ENCODE measurements at regions not wholly inside any gene's neighbourhood (a gene's known extent, or its start where the extent isn't known, plus 50 kb on each side); places are given as distances from the start of the nearest gene placed in this dataset.

- ChIA-PET CTCF (no interaction called here), POLR2A (ENCODE audit: unreplicated experiment) (no interaction called here)
- no peak for DNase-seq
- Histone ChIP-seq H3K4me3 (ENCODE audit: low read length) (no peak overlapping the region), H3K9ac (ENCODE audit: low read length) (no peak overlapping the region), H3K27ac (ENCODE audit: low read length) (no peak overlapping the region), H2AFZ (ENCODE audit: low read length) (no peak overlapping the region), H3K9me2 (replicated peaks; ENCODE audit: low read length) (no peaks in the 10 kb centered on the region), H3K4me1 (ENCODE audit: insufficient read depth, low read length) (0 out of 2 replicates have a peak, but pooled peaks cover 5% of the 10 kb centered on the region), H3K36me3 (ENCODE audit: low read depth, low read length) (no peaks in the 10 kb centered on the region), H3K9me3 (ENCODE audit: low read length) (no peaks in the 10 kb centered on the region), H4K20me1 (ENCODE audit: low read length) (no peaks in the 10 kb centered on the region), H3F3A (ENCODE audit: low read length, unreplicated experiment) (no peaks in the 10 kb centered on the region), H3K4me2 (ENCODE audit: low read length) (no peak overlapping the region), H3K79me2 (ENCODE audit: low read length) (no peaks in the 10 kb centered on the region), H3K27me3 (ENCODE audit: low read length) (peaks cover 92% of the 10 kb centered on the region)
- no peak for ATAC-seq
- TF ChIP-seq EZH2phosphoT487 (IDR thresholded peaks at IDR 0.05; ENCODE audit: borderline replicate concordance, low read length), result no peak
- no peak for TF ChIP-seq CTCF (conservative IDR thresholded peaks at IDR 0.05; ENCODE audit: low read depth, low read length)
- no peak for TF ChIP-seq EZH2 (IDR thresholded peaks at IDR 0.05; ENCODE audit: low read length, unreplicated experiment)
- intact Hi-C loops (cut with micrococcal nuclease), result no loop called here
- no TSS peak for BruUV-seq (replicated peaks)
Observed at GRCh38 chr17:79469646-79470045, 141.2 kb downstream of the RBFOX3 start.

- Histone ChIP-seq H3K9me2 (replicated peaks; ENCODE audit: low read length) (no peaks in the 10 kb centered on the region), H3K79me2 (ENCODE audit: low read length) (no peaks in the 10 kb centered on the region), H3K9ac (ENCODE audit: low read length) (no peak overlapping the region), H3K4me3 (ENCODE audit: low read length) (no peak overlapping the region), H3K4me2 (ENCODE audit: low read length) (no peak overlapping the region), H2AFZ (ENCODE audit: low read length) (no peak overlapping the region), H3K4me1 (ENCODE audit: insufficient read depth, low read length) (0 out of 2 replicates have a peak, but pooled peaks cover 4% of the 10 kb centered on the region), H3F3A (ENCODE audit: low read length, unreplicated experiment) (no peaks in the 10 kb centered on the region), H4K20me1 (ENCODE audit: low read length) (no peaks in the 10 kb centered on the region), H3K36me3 (ENCODE audit: low read depth, low read length) (no peaks in the 10 kb centered on the region), H3K27me3 (ENCODE audit: low read length) (peaks cover 92% of the 10 kb centered on the region), H3K9me3 (ENCODE audit: low read length) (no peaks in the 10 kb centered on the region), H3K27ac (ENCODE audit: low read length) (no peak overlapping the region)
- no TSS peak for BruUV-seq (replicated peaks)
- DNase-seq, result no peak
- CTCF ChIA-PET, result no interaction called here
- no peak for ATAC-seq
- POLR2A ChIA-PET (ENCODE audit: unreplicated experiment), result no interaction called here
- TF ChIP-seq EZH2phosphoT487 (IDR thresholded peaks at IDR 0.05; ENCODE audit: borderline replicate concordance, low read length) (no peak), CTCF (conservative IDR thresholded peaks at IDR 0.05; ENCODE audit: low read depth, low read length) (no peak), EZH2 (IDR thresholded peaks at IDR 0.05; ENCODE audit: low read length, unreplicated experiment) (no peak)
- intact Hi-C loops (cut with micrococcal nuclease), result no loop called here
Observed at GRCh38 chr17:79468183-79468944, 142.5 kb downstream of the RBFOX3 start.

GRCh38 chr17:79466562-79467350, 144.1 kb downstream of the RBFOX3 start:
- no TSS peak for BruUV-seq (replicated peaks)
- peaks cover 89% of the 10 kb centered on the region for H3K27me3 ChIP-seq (ENCODE audit: low read length)
- H3K9me2 ChIP-seq (replicated peaks; ENCODE audit: low read length), result no peaks in the 10 kb centered on the region

More at GRCh38 chr17:79466562-79467350, 144.1 kb downstream of the RBFOX3 start:
- H3K79me2 ChIP-seq (ENCODE audit: low read length), result no peaks in the 10 kb centered on the region
- H4K20me1 ChIP-seq (ENCODE audit: low read length), result no peaks in the 10 kb centered on the region
- no peaks in the 10 kb centered on the region for H3F3A ChIP-seq (ENCODE audit: low read length, unreplicated experiment)
- TF ChIP-seq EZH2phosphoT487 (IDR thresholded peaks at IDR 0.05; ENCODE audit: borderline replicate concordance, low read length), result no peak
- no peak for TF ChIP-seq EZH2 (IDR thresholded peaks at IDR 0.05; ENCODE audit: low read length, unreplicated experiment)
- TF ChIP-seq CTCF (conservative IDR thresholded peaks at IDR 0.05; ENCODE audit: low read depth, low read length), result no peak
- no peaks in the 10 kb centered on the region for H3K36me3 ChIP-seq (ENCODE audit: low read depth, low read length)
- ChIA-PET POLR2A (ENCODE audit: unreplicated experiment) (no interaction called here), CTCF (no interaction called here)
- ATAC-seq (no peak), DNase-seq (no peak)
- no peak overlapping the region for H3K4me2 ChIP-seq (ENCODE audit: low read length)
- no peak overlapping the region for H2AFZ ChIP-seq (ENCODE audit: low read length)
- intact Hi-C loops (cut with micrococcal nuclease), result no loop called here
- H3K4me3 ChIP-seq (ENCODE audit: low read length), result no peak overlapping the region
- H3K9me3 ChIP-seq (ENCODE audit: low read length), result no peaks in the 10 kb centered on the region
- H3K4me1 ChIP-seq (ENCODE audit: insufficient read depth, low read length), result no peaks in the 10 kb centered on the region
- no peak overlapping the region for H3K9ac ChIP-seq (ENCODE audit: low read length)
- no peak overlapping the region for H3K27ac ChIP-seq (ENCODE audit: low read length)
